GM12878 (cell line): ENCODE measurements at regions not wholly inside any gene's neighbourhood (a gene's known extent, or its start where the extent isn't known, plus 50 kb on each side); places are given as distances from the start of the nearest gene placed in this dataset.

Source experiments
- ATAC-seq: fragments of 200-7000 bp; cut with Tn5 transposase; 3 replicates; pipeline ENCODE4 v1.9.1; 2020; ENCODE audit warnings: mild to moderate bottlenecking, moderate library complexity
- BruUV-seq: library from RNA; stranded (reverse); fragments of 400-500 nt; replicated peaks from 2 replicates; lab custom pipeline; 2021; lab: Mats Ljungman, UMichigan
- CTCF ChIA-PET: fragments of 300-600 bp; sonication (Branson Sonifier 250); formaldehyde crosslinking; extraction: SDS; loops from one replicate; lab custom pipeline; 2021; ENCODE audit warnings: inconsistent platforms; lab: Yijun Ruan, JAX
- POLR2A ChIA-PET: fragments of 350-600 bp; formaldehyde crosslinking; extraction: SDS; loops from one replicate; lab custom pipeline; 2021; ENCODE audit warnings: inconsistent platforms; lab: Charles Lee
- RAD21 ChIA-PET: fragments of 300-600 bp; sonication (Branson Sonifier 250); formaldehyde crosslinking; loops from one replicate; lab custom pipeline; 2023; ENCODE audit warnings: antibody characterized with exemption; ENCODE audit not compliant: unreplicated experiment; lab: Charles Lee
- SMC1A ChIA-PET: fragments of 300-600 bp; sonication (Branson Sonifier 250); formaldehyde crosslinking; loops from one replicate; lab custom pipeline; 2023; ENCODE audit not compliant: unreplicated experiment, uncharacterized antibody; lab: Charles Lee
- DNase-seq: peaks from one replicate; pipeline ENCODE4 v3.0.0-alpha.2; 2011; ENCODE audit warnings: low read depth, low spot score
- FAIRE-seq: peaks from 3 replicates; lab custom pipeline; 2011; peaks lifted over from hg19 to GRCh38; lab: Jason Lieb, UNC
- H2AFZ ChIP-seq: 2 replicates; pipeline ENCODE4 v1.6.0; 2011; ENCODE audit warnings: low read depth, low read length, control low read depth; ENCODE audit not compliant: control insufficient read depth
- H3K27ac ChIP-seq: 2 replicates; pipeline ENCODE4 v1.5.1; 2011; ENCODE audit warnings: control low read depth; ENCODE audit not compliant: control insufficient read depth, insufficient read depth
- H3K27me3 ChIP-seq, 2 experiments: replicated peaks in 1 of 2; 2 replicates each; pipeline versions ENCODE4 v1.6.0 to v1.6.1; 2011; ENCODE audit warnings: low read length in 1 of 2; ENCODE audit not compliant: control insufficient read depth in 2 of 2, insufficient read depth in 2 of 2
- H3K36me3 ChIP-seq, 2 experiments: 2 replicates each; pipeline ENCODE4 v1.5.1; 2011; ENCODE audit warnings: low read length in 1 of 2; ENCODE audit not compliant: control insufficient read depth in 2 of 2, insufficient read depth in 2 of 2
- H3K4me1 ChIP-seq: 2 replicates; pipeline ENCODE4 v1.6.1; 2011; ENCODE audit warnings: mild to moderate bottlenecking, low read length, moderate library complexity, mixed read lengths; ENCODE audit not compliant: control insufficient read depth, insufficient read depth
- H3K4me2 ChIP-seq: 2 replicates; pipeline ENCODE4 v1.6.0; 2011; ENCODE audit warnings: control low read depth; ENCODE audit not compliant: control insufficient read depth, insufficient read depth
- H3K4me3 ChIP-seq: fragments of 200-600 bp; sonication (generic); 2 replicates; pipeline ENCODE4 v1.5.1; 2016
- H3K79me2 ChIP-seq: 2 replicates; pipeline ENCODE4 v1.6.0; 2011; ENCODE audit warnings: low read length; ENCODE audit not compliant: control insufficient read depth, insufficient read depth
- H3K9ac ChIP-seq: 2 replicates; pipeline ENCODE4 v1.8.0; 2011; ENCODE audit warnings: low read length, control low read depth, mixed read lengths; ENCODE audit not compliant: control insufficient read depth, insufficient read depth
- H3K9me3 ChIP-seq: replicated peaks from 3 replicates; pipeline ENCODE4 v1.5.1; 2011; ENCODE audit warnings: mild to moderate bottlenecking, low read length; ENCODE audit not compliant: control insufficient read depth, insufficient read depth
- H4K20me1 ChIP-seq: 2 replicates; pipeline ENCODE4 v1.6.0; 2011; ENCODE audit not compliant: control insufficient read depth, insufficient read depth
- ATF7 ChIP-seq: fragments of 450-650 bp; IDR thresholded peaks from 2 replicates; pipeline ENCODE4 v1.6.1; 2016; ENCODE audit warnings: low read depth, mild to moderate bottlenecking
- CBFB ChIP-seq: IDR thresholded peaks from 2 replicates; pipeline ENCODE4 v1.6.1; 2016; ENCODE audit warnings: antibody characterized with exemption, low read depth
- ETV6 ChIP-seq, 2 experiments: fragments of 450-650 bp in 1 of 2; IDR thresholded peaks in 1 of 2; conservative IDR thresholded peaks in 1 of 2; 2 replicates each; pipeline ENCODE4 v1.6.1; 2014; ENCODE audit warnings: antibody characterized with exemption in 1 of 2, borderline replicate concordance in 1 of 2, low read depth in 1 of 2, mild to moderate bottlenecking in 1 of 2, moderate library complexity in 1 of 2
- JUND ChIP-seq: IDR thresholded peaks from 2 replicates; pipeline ENCODE4 v1.6.1; 2012; ENCODE audit warnings: low read depth, mild to moderate bottlenecking, low read length, improper control_type of control experiment, moderate library complexity
- MXI1 ChIP-seq: fragments of 150-350 bp; IDR thresholded peaks from 2 replicates; pipeline ENCODE4 v1.6.1; 2011; ENCODE audit warnings: low read depth, mild to moderate bottlenecking, inconsistent platforms, low read length, improper control_type of control experiment
- NFYB ChIP-seq: IDR thresholded peaks from 2 replicates; pipeline ENCODE4 v1.6.1; 2011; ENCODE audit warnings: low read depth, mild to moderate bottlenecking, low read length, improper control_type of control experiment, moderate library complexity; ENCODE audit not compliant: insufficient read depth
- NRF1 ChIP-seq: conservative IDR thresholded peaks from 2 replicates; pipeline ENCODE4 v1.6.1; 2011; ENCODE audit warnings: mild to moderate bottlenecking, low read depth, low read length, improper control_type of control experiment
- RUNX3 ChIP-seq: IDR thresholded peaks from 2 replicates; pipeline ENCODE4 v1.6.1; 2012; ENCODE audit warnings: low read length, inconsistent platforms
- SMAD1 ChIP-seq: fragments of 450-650 bp; IDR thresholded peaks from 2 replicates; pipeline ENCODE4 v1.6.1; 2018; ENCODE audit warnings: mild to moderate bottlenecking, low read depth; ENCODE audit not compliant: partially characterized antibody
- TBL1XR1 ChIP-seq: IDR thresholded peaks from 2 replicates; pipeline ENCODE4 v1.6.1; 2012; ENCODE audit warnings: low read depth, low read length, improper control_type of control experiment
- TCF3 ChIP-seq: IDR thresholded peaks from 2 replicates; pipeline ENCODE4 v1.6.1; 2012; ENCODE audit warnings: low read depth, mild to moderate bottlenecking, low read length, borderline replicate concordance; ENCODE audit not compliant: insufficient read depth
- WGBS: methylation state at CpG from one replicate; pipeline ENCODE4 v1.1.6; 2016; ENCODE audit warnings: low lambda C conversion rate; ENCODE audit not compliant: insufficient replicate concordance, insufficient coverage; ENCODE audit errors: missing lambda C conversion rate; 5-methylcytosine and 5-hydroxymethylcytosine counted together
- in situ Hi-C: fragments of 300-500 bp; cut with MboI; formaldehyde crosslinking; loops from 9 replicates; pipeline ENCODE4 v1.14.3; 2018; ENCODE audit warnings: mixed read lengths
- intact Hi-C: fragments of 100-400 bp; cut with micrococcal nuclease; formaldehyde crosslinking; loops from one replicate; pipeline ENCODE4 v1.14.2; 2022; ENCODE audit not compliant: unreplicated experiment
- TF ChIP-seq, protein P1 (sequence below): fragments of 450-650 bp; formaldehyde crosslinking; IDR thresholded peaks from 2 replicates; pipeline ENCODE4 v1.4.0; 2022; ENCODE audit warnings: mild to moderate bottlenecking, moderate library complexity

DNA sequence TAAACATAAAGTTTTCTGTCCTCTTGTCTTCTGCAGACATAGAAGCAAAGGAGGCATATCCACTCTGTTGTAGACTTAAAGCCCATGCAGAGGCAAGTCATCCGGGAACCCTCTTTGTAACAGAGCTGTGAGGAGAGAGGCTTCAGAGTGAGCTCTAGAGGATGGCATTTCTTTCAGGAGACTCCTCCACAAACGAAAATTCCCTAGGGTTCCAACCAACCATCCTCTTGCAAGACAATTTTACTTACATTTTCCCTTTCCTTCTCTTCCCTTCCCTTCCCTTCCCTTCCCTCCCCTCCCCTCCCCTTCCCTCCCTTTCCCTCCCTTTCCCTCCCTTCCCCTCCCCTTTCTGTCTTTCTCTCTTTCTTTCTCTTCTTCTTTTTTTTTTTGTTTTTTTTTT, 446.3 kb upstream of the MAP2 start:
- in situ Hi-C loops = no loop called here
- no peaks in the 10 kb centered on the region for H3K79me2 ChIP-seq
- no peak overlapping the region for H3K27ac ChIP-seq
- ChIA-PET POLR2A (no interaction called here), SMC1A (no interaction called here), RAD21 (interaction anchor here (0.7 kb wide), 1 partner anchor 824 kb away, joined by 3 read pairs; no protein-coding TSS in a partner anchor), CTCF (no interaction called here)
- DNase-seq = no peak
- TF ChIP-seq TCF3 (no peak), CBFB (no peak), ETV6 (conservative IDR thresholded peaks at IDR 0.05 in 1 of 2, IDR thresholded peaks at IDR 0.05 in 1 of 2; ENCODE audit: borderline replicate concordance in 1 of 2, low read depth in 1 of 2) (no peak), NFYB (no peak), JUND (no peak), NRF1 (no peak), RUNX3 (no peak), SMAD1 (no peak), MXI1 (no peak), TBL1XR1 (no peak), ATF7 (no peak)
- TF ChIP-seq, protein P1, sequence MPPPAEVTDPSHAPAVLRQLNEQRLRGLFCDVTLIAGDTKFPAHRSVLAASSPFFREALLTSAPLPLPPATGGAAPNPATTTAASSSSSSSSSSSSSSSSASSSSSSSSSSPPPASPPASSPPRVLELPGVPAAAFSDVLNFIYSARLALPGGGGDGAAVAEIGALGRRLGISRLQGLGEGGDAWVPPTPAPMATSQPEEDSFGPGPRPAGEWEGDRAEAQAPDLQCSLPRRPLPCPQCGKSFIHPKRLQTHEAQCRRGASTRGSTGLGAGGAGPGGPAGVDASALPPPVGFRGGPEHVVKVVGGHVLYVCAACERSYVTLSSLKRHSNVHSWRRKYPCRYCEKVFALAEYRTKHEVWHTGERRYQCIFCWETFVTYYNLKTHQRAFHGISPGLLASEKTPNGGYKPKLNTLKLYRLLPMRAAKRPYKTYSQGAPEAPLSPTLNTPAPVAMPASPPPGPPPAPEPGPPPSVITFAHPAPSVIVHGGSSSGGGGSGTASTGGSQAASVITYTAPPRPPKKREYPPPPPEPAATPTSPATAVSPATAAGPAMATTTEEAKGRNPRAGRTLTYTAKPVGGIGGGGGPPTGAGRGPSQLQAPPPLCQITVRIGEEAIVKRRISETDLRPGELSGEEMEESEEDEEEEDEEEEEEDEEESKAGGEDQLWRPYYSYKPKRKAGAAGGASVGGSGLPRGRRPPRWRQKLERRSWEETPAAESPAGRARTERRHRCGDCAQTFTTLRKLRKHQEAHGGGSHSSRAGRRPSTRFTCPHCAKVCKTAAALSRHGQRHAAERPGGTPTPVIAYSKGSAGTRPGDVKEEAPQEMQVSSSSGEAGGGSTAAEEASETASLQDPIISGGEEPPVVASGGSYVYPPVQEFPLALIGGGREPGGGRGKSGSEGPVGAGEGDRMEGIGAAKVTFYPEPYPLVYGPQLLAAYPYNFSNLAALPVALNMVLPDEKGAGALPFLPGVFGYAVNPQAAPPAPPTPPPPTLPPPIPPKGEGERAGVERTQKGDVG = no peak
- H4K20me1 ChIP-seq = no peaks in the 10 kb centered on the region
- no peak for ATAC-seq
- H3K4me3 ChIP-seq = no peak overlapping the region
- no peaks in the 10 kb centered on the region for H3K4me1 ChIP-seq
- H3K27me3 ChIP-seq = no peaks in the 10 kb centered on the region
- H3K36me3 ChIP-seq = no peaks in the 10 kb centered on the region
- no peaks in the 10 kb centered on the region for H3K9me3 ChIP-seq
- BruUV-seq = no TSS peak
- WGBS = 45% methylated on average over 2 of the region's 2 CpGs
- H2AFZ ChIP-seq = no peak overlapping the region
- no peak overlapping the region for H3K9ac ChIP-seq
- no peak overlapping the region for H3K4me2 ChIP-seq
- intact Hi-C loops = no loop called here
- FAIRE-seq = no peak
